Neutrophil (primary cell): ENCODE measurements at regions not wholly inside any gene's neighbourhood (a gene's known extent, or its start where the extent isn't known, plus 50 kb on each side); places are given as distances from the start of the nearest gene placed in this dataset.

Source experiments
- H3K27ac ChIP-seq: fragments of 200-600 bp; sonication (generic); 2 replicates; pipeline ENCODE4 v1.5.1; 2016; ENCODE audit warnings: mild to moderate bottlenecking, moderate library complexity
- H3K27me3 ChIP-seq: fragments of 200-600 bp; sonication (generic); 2 replicates; pipeline ENCODE4 v1.6.0; 2016; ENCODE audit warnings: mild to moderate bottlenecking
- H3K36me3 ChIP-seq: fragments of 200-600 bp; sonication (generic); 2 replicates; pipeline ENCODE4 v1.5.1; 2017
- H3K4me1 ChIP-seq, 2 experiments: fragments of 200-600 bp in 1 of 2; sonication (generic) in 1 of 2; 1 replicate in 1 of 2; 2 replicates in 1 of 2; pipeline versions ENCODE4 v1.5.1 to v1.6.1; 2013 to 2016; ENCODE audit warnings: low read depth in 1 of 2, low read length in 1 of 2, mild to moderate bottlenecking in 1 of 2, moderate library complexity in 1 of 2; ENCODE audit not compliant: control insufficient read depth in 1 of 2, insufficient read depth in 1 of 2
- H3K4me3 ChIP-seq, 2 experiments: fragments of 200-600 bp in 1 of 2; sonication (generic) in 1 of 2; 1 replicate in 1 of 2; 2 replicates in 1 of 2; pipeline ENCODE4 v1.5.1; 2013 to 2016; ENCODE audit warnings: low read depth in 1 of 2, low read length in 1 of 2, mild to moderate bottlenecking in 1 of 2, moderate library complexity in 1 of 2
- H3K9me3 ChIP-seq: fragments of 200-600 bp; sonication (generic); 2 replicates; pipeline ENCODE4 v1.5.1; 2016
- TF ChIP-seq, protein P1 (sequence below): fragments of 200-600 bp; sonication (generic); IDR thresholded peaks from 2 replicates; pipeline ENCODE4 v1.5.1; 2016; ENCODE audit warnings: antibody characterized with exemption

DNA sequence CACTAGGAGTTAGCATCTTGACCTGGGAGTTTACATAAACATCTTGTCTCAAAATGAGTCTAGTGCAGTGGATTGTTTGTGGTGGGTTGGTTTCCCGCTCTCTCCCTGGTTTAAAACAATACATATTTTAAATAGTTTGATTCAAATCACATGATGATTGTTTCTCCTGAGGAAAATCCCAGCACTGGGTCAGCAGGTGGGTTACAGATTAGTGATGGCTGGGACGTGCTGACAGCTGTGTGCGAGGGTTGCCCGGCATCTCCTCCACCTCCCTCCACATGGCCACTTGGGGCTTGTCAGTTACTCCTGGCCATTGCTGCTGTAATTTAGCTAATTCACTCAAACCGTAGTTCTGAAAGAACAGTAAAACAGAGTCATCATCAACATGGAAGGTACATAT, 306.4 kb upstream of the CITED2 start:
- no peak overlapping the region for H3K4me3 ChIP-seq
- H3K9me3 ChIP-seq: no peaks in the 10 kb centered on the region
- TF ChIP-seq, protein P1, sequence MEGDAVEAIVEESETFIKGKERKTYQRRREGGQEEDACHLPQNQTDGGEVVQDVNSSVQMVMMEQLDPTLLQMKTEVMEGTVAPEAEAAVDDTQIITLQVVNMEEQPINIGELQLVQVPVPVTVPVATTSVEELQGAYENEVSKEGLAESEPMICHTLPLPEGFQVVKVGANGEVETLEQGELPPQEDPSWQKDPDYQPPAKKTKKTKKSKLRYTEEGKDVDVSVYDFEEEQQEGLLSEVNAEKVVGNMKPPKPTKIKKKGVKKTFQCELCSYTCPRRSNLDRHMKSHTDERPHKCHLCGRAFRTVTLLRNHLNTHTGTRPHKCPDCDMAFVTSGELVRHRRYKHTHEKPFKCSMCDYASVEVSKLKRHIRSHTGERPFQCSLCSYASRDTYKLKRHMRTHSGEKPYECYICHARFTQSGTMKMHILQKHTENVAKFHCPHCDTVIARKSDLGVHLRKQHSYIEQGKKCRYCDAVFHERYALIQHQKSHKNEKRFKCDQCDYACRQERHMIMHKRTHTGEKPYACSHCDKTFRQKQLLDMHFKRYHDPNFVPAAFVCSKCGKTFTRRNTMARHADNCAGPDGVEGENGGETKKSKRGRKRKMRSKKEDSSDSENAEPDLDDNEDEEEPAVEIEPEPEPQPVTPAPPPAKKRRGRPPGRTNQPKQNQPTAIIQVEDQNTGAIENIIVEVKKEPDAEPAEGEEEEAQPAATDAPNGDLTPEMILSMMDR: no peak
- H3K4me1 ChIP-seq: peaks cover 6 to 7% of the 10 kb centered on the region in 2 experiments
- H3K27ac ChIP-seq: no peak overlapping the region
- H3K27me3 ChIP-seq: no peaks in the 10 kb centered on the region
- no peaks in the 10 kb centered on the region for H3K36me3 ChIP-seq

DNA sequence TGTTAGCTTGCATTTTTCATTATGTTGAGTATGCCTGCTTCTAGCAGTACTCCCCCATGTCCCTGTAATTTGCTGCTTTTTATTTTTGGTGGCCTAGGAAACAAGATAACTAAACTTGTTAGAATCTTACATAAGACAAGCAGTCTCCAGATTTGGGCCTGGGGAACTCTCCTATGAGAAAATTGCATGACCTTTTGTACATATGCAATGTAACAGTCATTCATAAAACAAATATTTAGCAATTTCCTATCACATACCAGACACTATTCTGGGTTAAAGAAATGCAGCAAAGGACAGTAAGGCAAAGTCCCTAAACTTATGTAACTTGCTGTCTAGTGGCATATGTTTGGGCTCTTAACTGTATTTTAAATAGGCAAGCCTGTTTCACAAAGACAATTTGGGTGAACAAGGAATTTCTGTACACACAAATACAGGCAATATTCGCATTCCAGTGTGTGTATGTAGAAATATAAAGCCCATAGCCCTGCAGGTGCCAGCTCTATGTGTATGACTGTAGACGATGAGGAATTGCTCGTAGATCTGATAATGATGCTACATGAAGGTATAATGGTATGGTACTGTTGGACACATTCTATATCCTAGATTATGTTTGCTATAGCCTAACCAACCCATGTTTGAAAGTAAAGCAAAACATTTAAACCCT, 305.2 kb upstream of the CITED2 start:
- Histone ChIP-seq H3K36me3 (no peaks in the 10 kb centered on the region), H3K9me3 (no peaks in the 10 kb centered on the region), H3K27ac (no peak overlapping the region), H3K4me1 (peaks cover 7 to 13% of the 10 kb centered on the region in 2 experiments), H3K4me3 (no peak overlapping the region), H3K27me3 (no peaks in the 10 kb centered on the region)
- TF ChIP-seq, protein P1: no peak

DNA sequence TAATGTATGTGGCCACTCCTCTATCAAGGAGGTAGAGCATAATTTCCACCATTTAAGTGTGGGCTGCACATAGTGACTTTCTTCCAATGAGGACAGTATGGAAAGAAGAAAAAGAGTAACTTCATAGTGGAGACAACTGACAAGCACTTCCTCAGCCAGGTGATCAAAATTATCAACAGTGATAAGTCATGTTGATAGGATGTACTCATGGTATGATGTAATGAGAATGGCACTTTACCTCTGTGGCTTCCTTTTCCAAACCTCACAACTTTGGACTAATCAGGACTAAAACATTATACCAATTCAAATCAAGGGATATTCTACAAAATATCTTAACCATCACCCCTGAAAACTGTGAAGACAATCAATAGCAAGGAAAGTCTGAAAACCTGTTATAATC, 302.3 kb upstream of the CITED2 start:
- H3K4me3 ChIP-seq: no peak overlapping the region
- no peaks in the 10 kb centered on the region for H3K27me3 ChIP-seq
- H3K9me3 ChIP-seq: no peaks in the 10 kb centered on the region
- H3K27ac ChIP-seq: no peak overlapping the region
- TF ChIP-seq, protein P1: no peak
- peaks cover 7 to 18% of the 10 kb centered on the region in 2 experiments for H3K4me1 ChIP-seq
- H3K36me3 ChIP-seq: no peaks in the 10 kb centered on the region

DNA sequence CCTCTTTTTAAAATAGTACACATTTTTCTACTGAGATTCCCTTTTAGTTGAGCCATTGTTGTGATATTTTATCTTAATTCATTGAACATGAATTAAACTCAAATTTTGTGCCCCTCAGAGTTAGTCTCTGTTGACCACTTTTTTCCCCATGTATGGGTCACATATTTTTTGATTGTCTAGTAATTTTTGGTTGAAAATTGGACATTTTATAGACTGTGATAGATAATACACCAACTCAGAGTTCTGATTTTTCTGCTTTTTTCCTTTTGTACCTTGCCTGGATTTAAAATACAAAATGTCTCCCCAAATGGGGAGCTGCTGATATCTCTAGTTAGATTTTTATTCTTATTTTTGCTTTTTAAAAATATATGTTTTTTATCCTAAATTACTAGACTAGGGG, 291.8 kb upstream of the CITED2 start:
- H3K36me3 ChIP-seq: no peaks in the 10 kb centered on the region

DNA sequence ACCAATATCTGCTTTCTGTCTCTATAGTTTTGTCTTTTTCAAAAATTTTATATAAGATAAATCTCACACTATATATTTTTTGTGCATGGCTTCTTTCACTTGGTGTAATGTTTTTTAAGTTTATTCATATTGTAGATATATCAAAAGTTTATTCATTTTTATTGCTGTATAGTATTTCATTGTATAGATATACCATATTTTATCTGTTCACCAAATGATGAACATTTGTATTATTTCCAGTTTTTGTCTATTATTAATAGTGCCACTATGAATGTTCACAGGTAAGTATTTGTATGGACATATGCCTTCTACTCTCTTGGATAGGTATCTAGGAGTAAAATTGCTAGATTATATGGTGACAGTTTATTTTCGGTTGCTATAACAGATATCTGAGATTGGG, 289.5 kb upstream of the CITED2 start:
- Histone ChIP-seq H3K9me3 (no peaks in the 10 kb centered on the region), H3K4me3 (no peak overlapping the region), H3K4me1 (no peaks in the 10 kb centered on the region), H3K27me3 (no peaks in the 10 kb centered on the region), H3K27ac (no peak overlapping the region), H3K36me3 (no peaks in the 10 kb centered on the region)
- TF ChIP-seq, protein P1: no peak

More for the DNA sequence above, 291.8 kb upstream of the CITED2 start:
- Histone ChIP-seq H3K4me3 (no peak overlapping the region), H3K27me3 (no peaks in the 10 kb centered on the region), H3K9me3 (no peaks in the 10 kb centered on the region), H3K4me1 (no peaks in the 10 kb centered on the region), H3K27ac (no peak overlapping the region)
- TF ChIP-seq, protein P1: no peak
